Left lung (tissue), 4 donors: ENCODE measurements at regions not wholly inside any gene's neighbourhood (a gene's known extent, or its start where the extent isn't known, plus 50 kb on each side); places are given as distances from the start of the nearest gene placed in this dataset.

Experiments
- ATAC-seq: fragments of 200-7000 bp; cut with Tn5 transposase; one replicate; pipeline ENCODE4 v1.9.1; 2020; ENCODE audit warnings: moderate library complexity
- DNase-seq, 4 donors: peaks; one replicate each; pipeline ENCODE4 v3.0.0-alpha.2; 2013 to 2020
- H3K27ac ChIP-seq, 2 donors: fragments of 200-600 bp; sonication (generic) in 1 of 2; one replicate each; pipeline versions ENCODE4 v1.5.0 to v1.8.0; 2020 to 2021
- H3K27me3 ChIP-seq, 2 donors: fragments of 200-600 bp; sonication (generic) in 1 of 2; one replicate each; pipeline versions ENCODE4 v1.5.0 to v1.8.0; 2020 to 2021
- H3K36me3 ChIP-seq, 2 donors: fragments of 200-600 bp; sonication (generic) in 1 of 2; one replicate each; pipeline versions ENCODE4 v1.5.0 to v1.8.0; 2020 to 2021
- H3K4me1 ChIP-seq, 2 donors: fragments of 200-600 bp; one replicate each; pipeline ENCODE4 v1.8.0; 2021
- H3K4me3 ChIP-seq, 2 donors: fragments of 200-600 bp; sonication (generic) in 1 of 2; one replicate each; pipeline versions ENCODE4 v1.5.0 to v1.8.0; 2020 to 2021; ENCODE audit warnings: mild to moderate bottlenecking in 1 of 2
- H3K9me3 ChIP-seq, 2 donors: fragments of 200-600 bp; sonication (generic) in 1 of 2; one replicate each; pipeline versions ENCODE4 v1.5.0 to v1.8.0; 2020 to 2021
- CTCF ChIP-seq, 2 donors: fragments of 200-600 bp; sonication (generic) in 1 of 2; IDR thresholded peaks; one replicate each; pipeline versions ENCODE4 v1.5.0 to v1.8.0; 2021; ENCODE audit warnings: antibody characterized with exemption in 2 of 2
- intact Hi-C, 2 donors: fragments of 100-400 bp; cut with DNase I; formaldehyde crosslinking; loops; one replicate each; pipeline versions ENCODE4 v1.11.2 to v1.14.2; 2022
- donor health status: DM: no; HTN: yes; CAD: no.
- donor health status: DM: no; HTN: no; CAD: no.

- Histone ChIP-seq H3K4me1 (no peaks in the 10 kb centered on the region), H3K27me3 (no peaks in the 10 kb centered on the region), H3K4me3 (no peak overlapping the region), H3K27ac (no peak overlapping the region), H3K9me3 (no peaks in the 10 kb centered on the region), H3K36me3 (no peaks in the 10 kb centered on the region)
- ATAC-seq = no peak
- TF ChIP-seq CTCF (IDR thresholded peaks at IDR 0.05) = no peak
- intact Hi-C loops = no loop called here
- no peak for DNase-seq
Observed at GRCh38 chr5:138702166-138703077, 50.8 kb upstream of the CTNNA1 start.

GRCh38 chr5:138701678-138702077, 51.5 kb upstream of the CTNNA1 start:
- intact Hi-C loops = no loop called here
- Histone ChIP-seq H3K27ac (no peak overlapping the region), H3K27me3 (no peaks in the 10 kb centered on the region)

GRCh38 chr5:138700581-138701362, 52.5 kb upstream of the CTNNA1 start:
- no peaks in the 10 kb centered on the region for H3K27me3 ChIP-seq
- intact Hi-C loops = no loop called here
- no peak for DNase-seq
- H3K9me3 ChIP-seq = no peaks in the 10 kb centered on the region
- ATAC-seq = no peak
- H3K4me3 ChIP-seq = no peak overlapping the region
- H3K36me3 ChIP-seq = no peaks in the 10 kb centered on the region
- no peaks in the 10 kb centered on the region for H3K4me1 ChIP-seq
- TF ChIP-seq CTCF (IDR thresholded peaks at IDR 0.05) = no peak
- H3K27ac ChIP-seq = no peak overlapping the region

More at GRCh38 chr5:138701678-138702077, 51.5 kb upstream of the CTNNA1 start:
- Histone ChIP-seq H3K9me3 (no peaks in the 10 kb centered on the region), H3K36me3 (no peaks in the 10 kb centered on the region), H3K4me3 (no peak overlapping the region), H3K4me1 (no peaks in the 10 kb centered on the region)
- no peak for TF ChIP-seq CTCF (IDR thresholded peaks at IDR 0.05)
- DNase-seq (no peak), ATAC-seq (no peak)

GRCh38 chr5:138699482-138699881, 53.7 kb upstream of the CTNNA1 start:
- H3K36me3 ChIP-seq = no peaks in the 10 kb centered on the region
- intact Hi-C loops = no loop called here
- TF ChIP-seq CTCF (IDR thresholded peaks at IDR 0.05) = no peak
- no peak for DNase-seq
- no peak overlapping the region for H3K27ac ChIP-seq
- H3K4me3 ChIP-seq = no peak overlapping the region
- H3K9me3 ChIP-seq = no peaks in the 10 kb centered on the region
- no peak for ATAC-seq
- H3K4me1 ChIP-seq = no peaks in the 10 kb centered on the region
- no peaks in the 10 kb centered on the region for H3K27me3 ChIP-seq

- Histone ChIP-seq H3K9me3 (no peaks in the 10 kb centered on the region), H3K27ac (no peak overlapping the region), H3K27me3 (no peaks in the 10 kb centered on the region), H3K36me3 (no peaks in the 10 kb centered on the region), H3K4me1 (no peaks in the 10 kb centered on the region), H3K4me3 (no peak overlapping the region)
- ATAC-seq (no peak), DNase-seq (no peak)
- TF ChIP-seq CTCF (IDR thresholded peaks at IDR 0.05) = no peak
- intact Hi-C loops = no loop called here
Observed at GRCh38 chr5:138698713-138699112, 54.5 kb upstream of the CTNNA1 start.
